ENCODE measurements at regions not wholly inside any gene's neighbourhood (a gene's known extent, or its start where the extent isn't known, plus 50 kb on each side); places are given as distances from the start of the nearest gene placed in this dataset.
"Not testable (repeated sequence)": the region's sequence is repeated elsewhere in the genome, so short reads cannot be mapped to it uniquely, and the experiment has no call there.

DNA sequence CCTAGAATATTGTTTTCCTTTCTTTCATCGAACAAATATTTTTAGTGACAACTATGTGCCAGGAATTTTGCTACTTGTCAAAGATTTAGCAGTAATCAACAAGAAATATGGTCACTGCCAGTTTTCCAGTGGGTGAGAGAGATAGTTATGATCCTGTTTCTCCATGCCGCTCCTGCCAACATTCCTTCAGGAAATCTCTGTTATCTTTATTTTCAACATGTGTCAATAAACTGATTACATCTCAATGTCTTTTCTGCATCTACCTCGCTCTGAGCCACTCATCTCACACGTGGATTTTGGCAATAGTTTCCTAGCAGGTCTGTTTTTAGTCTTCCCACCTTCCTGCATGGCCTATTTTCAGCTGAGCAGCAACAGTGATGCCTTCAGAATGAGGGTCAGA is 650.0 kb upstream of the STXBP6 start:
- DNase-seq (ENCODE audit: low read depth): no peak

- no peak for DNase-seq (ENCODE audit: low read depth)
Measured at GRCh38 chr14:25698111-25698510, 648.2 kb upstream of the STXBP6 start.

GRCh38 chr14:25696176-25696575 is 646.2 kb upstream of the STXBP6 start:
- DNase-seq (ENCODE audit: low read depth): no peak

DNA sequence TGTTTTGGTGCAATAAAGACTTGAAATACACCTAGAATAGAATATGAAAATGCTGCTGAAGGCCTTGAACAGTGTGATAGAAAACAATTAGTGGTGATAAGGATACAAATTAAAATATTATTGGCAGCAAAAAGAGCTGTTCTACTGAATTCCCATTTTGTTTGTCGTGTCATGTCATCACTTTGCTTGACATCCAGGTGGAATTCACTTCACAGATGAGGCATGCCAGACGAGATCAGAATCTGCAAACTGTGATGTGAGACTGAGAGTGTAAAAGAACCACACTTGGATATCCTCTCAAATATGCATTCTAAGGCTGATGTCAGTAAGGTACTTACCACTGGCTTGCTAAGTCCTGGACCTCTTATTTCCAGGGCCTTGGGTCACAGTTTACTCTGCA is 635.1 kb upstream of the STXBP6 start:
- no peak for DNase-seq (ENCODE audit: low read depth)

DNA sequence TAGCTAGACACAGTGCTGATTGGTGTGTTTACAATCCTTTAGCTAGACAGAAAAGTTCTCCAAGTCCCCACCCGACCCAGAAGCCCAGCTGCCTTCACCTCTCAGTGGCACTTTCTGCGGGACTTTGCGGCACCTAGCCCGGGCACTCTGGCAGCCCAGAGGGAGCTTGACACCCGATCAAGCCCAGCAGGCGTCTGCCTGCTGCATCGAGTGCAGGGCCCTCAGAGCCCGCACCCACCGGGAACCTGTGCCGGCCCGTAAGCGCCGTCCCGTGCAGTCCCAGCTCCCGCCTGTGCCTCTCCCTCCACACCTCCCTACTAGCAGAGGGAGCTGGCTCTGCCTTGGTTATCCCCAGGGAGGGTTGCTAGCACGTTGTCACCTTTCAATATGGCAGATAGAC is 631.0 kb upstream of the STXBP6 start:
- DNase-seq (ENCODE audit: low read depth): no peak

GRCh38 chr14:25680511-25680910 is 630.6 kb upstream of the STXBP6 start:
- DNase-seq (ENCODE audit: low read depth): not testable (repeated sequence)

GRCh38 chr14:25677111-25677510 is 627.2 kb upstream of the STXBP6 start:
- DNase-seq (ENCODE audit: low read depth): no peak

GRCh38 chr14:25667387-25667786 is 617.4 kb upstream of the STXBP6 start:
- no peak for DNase-seq (ENCODE audit: low read depth)

DNA sequence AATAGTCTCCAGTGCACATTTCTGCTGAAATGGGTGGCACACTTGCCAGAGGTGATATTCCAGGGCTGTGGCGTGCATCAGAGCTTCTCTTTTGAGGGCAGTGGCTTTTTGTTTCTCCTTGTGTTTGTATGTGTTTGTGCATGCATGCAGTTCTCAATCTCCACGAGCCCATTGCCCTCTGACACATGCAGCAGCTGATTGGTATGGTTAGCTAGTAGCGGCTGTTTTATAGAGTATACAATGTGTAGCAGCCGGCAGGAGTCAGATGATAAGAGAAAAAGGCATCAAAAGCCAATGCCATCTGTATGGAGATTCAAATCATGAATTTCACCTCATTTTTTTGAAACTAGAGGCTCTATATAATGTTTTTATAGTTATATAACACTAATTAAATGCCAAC is 616.9 kb upstream of the STXBP6 start:
- no peak for DNase-seq (ENCODE audit: low read depth)

GRCh38 chr14:25658988-25659387 is 609.0 kb upstream of the STXBP6 start:
- no peak for DNase-seq (ENCODE audit: low read depth)

GRCh38 chr14:25630447-25630846 is 580.5 kb upstream of the STXBP6 start:
- DNase-seq (ENCODE audit: low read depth): no peak

DNA sequence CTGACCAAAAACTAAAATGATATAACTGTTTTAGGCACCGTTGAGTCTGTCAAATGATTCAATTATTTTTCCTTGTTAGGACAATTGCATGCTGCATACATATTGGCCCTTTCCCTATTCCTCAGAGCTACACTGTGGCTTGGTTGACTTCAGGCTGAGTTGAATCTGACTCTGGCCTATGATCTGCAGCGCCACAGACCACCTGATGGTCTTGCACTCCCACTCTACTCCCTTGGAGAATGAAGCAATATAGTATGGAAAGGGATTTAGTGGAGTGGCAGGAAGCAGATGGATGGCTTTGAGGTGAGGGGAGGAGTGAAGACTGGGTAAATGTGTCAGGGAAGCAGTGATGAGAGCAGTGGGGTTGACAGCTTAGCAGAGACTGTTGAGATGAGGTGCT is 579.0 kb upstream of the STXBP6 start:
- no peak for DNase-seq (ENCODE audit: low read depth)

DNA sequence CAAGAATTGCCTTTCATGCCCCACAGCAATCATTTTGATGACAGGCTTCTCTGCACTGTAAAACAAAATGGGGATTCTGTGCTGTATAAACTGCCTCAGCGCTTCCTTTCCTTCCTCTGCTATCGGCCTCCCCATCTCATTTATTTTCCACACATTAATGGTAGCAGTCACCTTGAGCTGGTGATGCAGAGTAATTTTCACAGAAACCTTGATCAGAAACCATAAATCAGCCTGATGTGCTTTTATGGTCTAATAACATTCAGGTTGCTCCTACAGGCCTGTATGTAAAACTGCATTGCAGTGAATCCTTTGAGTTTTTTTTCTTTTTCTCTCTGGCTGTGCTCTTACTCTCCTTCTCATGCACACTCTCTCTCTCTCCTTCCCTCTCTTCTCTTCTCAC is 578.4 kb upstream of the STXBP6 start:
- DNase-seq (ENCODE audit: low read depth): no peak

GRCh38 chr14:25626986-25627385 is 577.0 kb upstream of the STXBP6 start:
- DNase-seq (ENCODE audit: low read depth): no peak

DNA sequence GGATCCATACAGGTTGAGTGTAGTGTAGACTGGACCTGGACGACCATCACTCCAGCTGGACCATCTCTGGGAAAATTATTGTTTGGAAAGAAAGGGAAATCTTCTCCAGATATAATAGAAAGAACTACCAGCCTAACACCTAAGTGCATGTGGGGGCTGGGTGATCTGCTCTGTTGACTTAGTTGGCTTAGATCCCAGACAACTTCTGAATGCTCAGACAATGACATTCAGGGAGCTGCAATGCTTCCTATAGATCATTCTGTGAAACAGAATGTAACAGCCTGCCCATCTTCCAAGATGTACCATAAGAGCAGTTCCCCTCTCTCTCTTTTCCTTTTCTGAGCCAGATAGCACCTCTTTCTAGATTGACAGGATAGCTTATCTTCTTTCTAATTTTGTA is 572.8 kb upstream of the STXBP6 start:
- no peak for DNase-seq (ENCODE audit: low read depth)

GRCh38 chr14:25620515-25620914 is 570.6 kb upstream of the STXBP6 start:
- no peak for DNase-seq (ENCODE audit: low read depth)

- no peak for DNase-seq (ENCODE audit: low read depth)
Measured at GRCh38 chr14:25615174-25615573, 565.2 kb upstream of the STXBP6 start.

DNA sequence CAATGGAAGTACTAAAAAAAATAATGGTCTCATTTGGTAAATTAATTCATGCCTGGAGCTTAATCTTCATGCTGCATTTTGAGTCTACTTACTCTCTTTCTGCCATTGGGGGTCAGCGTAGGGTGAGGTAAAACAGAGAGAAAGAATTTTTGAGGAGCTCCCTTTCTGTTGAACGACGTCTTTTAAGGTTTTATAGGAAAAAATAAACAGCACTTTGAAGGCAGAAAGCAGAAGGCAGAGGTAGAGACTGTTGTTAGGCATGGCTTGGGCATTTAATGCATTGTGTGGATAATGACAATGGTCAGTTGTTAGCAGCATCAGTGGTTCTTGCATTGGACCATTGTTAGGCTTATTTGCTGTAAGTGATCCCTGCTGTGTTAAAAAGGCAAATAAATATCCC is 557.2 kb upstream of the STXBP6 start:
- no peak for DNase-seq (ENCODE audit: low read depth)

- DNase-seq (ENCODE audit: low read depth): no peak
Measured at GRCh38 chr14:25602106-25602505, 552.2 kb upstream of the STXBP6 start.

DNA sequence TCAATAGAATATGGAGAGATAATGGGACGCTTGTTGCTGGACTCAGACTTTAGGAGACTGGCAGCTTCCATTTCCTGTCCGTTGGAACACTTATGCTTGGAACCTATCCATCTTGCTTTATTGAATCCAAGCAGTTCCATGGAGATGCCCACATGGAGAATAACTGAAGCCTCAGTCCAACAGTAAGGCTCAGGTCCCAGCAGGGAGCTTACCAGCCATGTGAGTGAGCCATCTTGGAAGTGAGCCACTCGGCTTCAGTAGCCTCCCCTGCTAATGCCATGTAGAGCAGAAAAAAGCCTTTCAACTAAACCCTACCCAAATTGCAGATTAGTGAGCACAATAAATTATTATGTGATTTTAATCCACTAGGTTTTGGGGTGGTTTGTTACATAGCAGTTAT is 538.8 kb upstream of the STXBP6 start:
- DNase-seq (ENCODE audit: low read depth): no peak

DNA sequence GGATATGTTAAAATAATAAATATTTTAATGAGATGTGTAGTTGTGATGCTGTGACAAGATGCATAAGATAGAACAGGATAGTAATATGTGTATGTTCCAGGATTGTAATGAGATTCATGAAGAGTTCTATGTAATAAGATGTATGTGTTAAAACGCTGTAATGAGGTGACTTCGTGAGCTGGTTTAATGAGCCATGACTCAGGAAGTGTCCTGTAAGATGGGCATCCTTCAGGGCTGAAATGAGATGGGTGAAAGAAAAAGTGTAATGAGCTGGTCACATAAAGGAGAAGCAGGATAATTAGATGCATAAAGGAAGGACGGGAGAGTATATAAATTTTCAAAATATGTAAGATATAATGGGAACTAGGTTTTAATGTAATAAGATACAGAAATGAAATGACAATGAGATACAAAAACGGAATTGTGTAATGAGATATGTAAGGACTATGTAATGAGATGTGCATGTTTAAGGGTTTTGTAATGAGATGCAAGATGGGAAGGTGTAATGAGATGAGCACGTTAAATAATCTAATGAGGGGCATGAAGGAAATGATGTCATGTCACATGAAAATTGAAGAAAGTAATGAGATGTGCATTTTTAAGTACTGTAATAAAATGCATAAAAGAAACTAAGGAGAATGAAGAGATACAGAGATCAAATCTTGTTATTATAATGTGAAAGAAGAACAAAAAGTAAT is 524.8 kb upstream of the STXBP6 start:
- DNase-seq (ENCODE audit: low read depth): no peak

- no peak for DNase-seq (ENCODE audit: low read depth)
Measured at GRCh38 chr14:25570483-25570882, 520.5 kb upstream of the STXBP6 start.

DNA sequence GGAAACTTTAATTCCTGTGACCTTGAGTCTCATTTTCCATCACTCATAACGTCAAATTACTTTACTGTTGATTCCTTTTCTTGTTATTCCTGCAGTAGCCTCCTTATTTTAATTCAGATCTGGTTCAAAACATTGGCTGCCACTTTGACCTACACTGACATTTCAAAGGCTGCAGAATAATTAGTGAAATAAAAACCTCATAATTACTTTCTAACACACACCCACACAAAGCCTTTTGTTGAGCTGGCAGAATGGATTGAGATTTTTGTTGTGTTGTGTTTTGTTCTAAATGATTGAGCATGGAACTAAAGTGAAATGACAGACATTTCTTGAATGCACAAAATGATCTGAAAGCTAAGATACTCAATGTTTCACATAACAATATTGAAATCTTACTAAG is 507.5 kb upstream of the STXBP6 start:
- DNase-seq (ENCODE audit: low read depth): no peak

DNA sequence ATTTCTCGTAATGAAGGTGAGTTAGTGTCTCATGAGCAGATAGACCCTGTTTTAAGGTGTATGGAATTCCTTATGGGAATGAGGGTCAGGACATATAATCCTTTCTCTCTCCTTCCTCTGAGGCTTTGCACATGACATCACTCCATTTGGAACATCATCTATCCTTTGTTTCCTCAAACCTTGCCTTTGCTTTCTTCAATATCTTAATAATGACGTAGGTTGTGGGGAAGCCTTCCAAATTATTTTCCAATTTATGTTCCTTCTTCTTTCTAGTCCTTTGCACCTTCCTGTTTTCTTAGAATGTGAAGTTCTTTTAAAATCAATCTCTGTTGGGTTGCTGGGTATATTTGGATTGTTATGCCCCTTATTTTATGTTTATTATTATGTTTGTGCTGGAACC is 502.9 kb upstream of the STXBP6 start:
- no peak for DNase-seq (ENCODE audit: low read depth)

Data from LHCN-M2 (cell line).